T-cell (primary cell): ENCODE measurements at regions not wholly inside any gene's neighbourhood (a gene's known extent, or its start where the extent isn't known, plus 50 kb on each side); places are given as distances from the start of the nearest gene placed in this dataset.
"Not testable (repeated sequence)": the region's sequence is repeated elsewhere in the genome, so short reads cannot be mapped to it uniquely, and the experiment has no call there.

Experiments
- ATAC-seq, 4 experiments: fragments of 200-7000 bp in 3 of 4; fragments of 150-1000 bp in 1 of 4; cut with Tn5 transposase; replicated peaks in 1 of 4; 1 replicate in 3 of 4; 2 replicates in 1 of 4; pipeline ENCODE4 v1.10.0; 2021; ENCODE audit warnings: moderate library complexity in 3 of 4, mild to moderate bottlenecking in 2 of 4, moderate number of reproducible peaks in 1 of 4
- CTCF ChIA-PET, 2 donors: fragments of 300-600 bp; sonication (Branson Sonifier 250); formaldehyde crosslinking; loops; one replicate each; lab custom pipeline; 2022; ENCODE audit warnings: antibody characterized with exemption in 2 of 2; lab: Charles Lee
- POLR2A ChIA-PET, 2 donors: fragments of 300-600 bp; sonication (Branson Sonifier 250); formaldehyde crosslinking; loops; one replicate each; lab custom pipeline; 2022; ENCODE audit warnings: antibody characterized with exemption in 2 of 2; lab: Charles Lee
- DNase-seq, 35 experiments: peaks; one replicate each; pipeline versions ENCODE4 v3.0.0 to v3.0.0-alpha.2; 2013 to 2023
- H3K27ac ChIP-seq: one replicate; pipeline ENCODE4 v1.5.1; 2013; ENCODE audit warnings: low read length
- H3K27me3 ChIP-seq, 2 experiments: replicated peaks in 1 of 2; 1 replicate in 1 of 2; 2 replicates in 1 of 2; pipeline versions ENCODE4 v1.6.1 to v1.7.0; 2013; ENCODE audit warnings: low read length in 1 of 2, mixed read lengths in 1 of 2; ENCODE audit not compliant: control insufficient read depth in 2 of 2, insufficient read depth in 2 of 2; ENCODE audit errors: extremely low read depth in 1 of 2
- H3K36me3 ChIP-seq, 2 donors: 1 replicate in 1 of 2; 2 replicates in 1 of 2; pipeline versions ENCODE4 v1.6.1 to v1.7.0; 2013; ENCODE audit warnings: low read length in 1 of 2; ENCODE audit not compliant: control insufficient read depth in 2 of 2, insufficient read depth in 1 of 2; ENCODE audit errors: extremely low read depth in 1 of 2
- H3K4me1 ChIP-seq, 2 experiments: 1 replicate in 1 of 2; 2 replicates in 1 of 2; pipeline versions ENCODE4 v1.6.1 to v1.7.0; 2013; ENCODE audit warnings: low read length in 2 of 2, mixed read lengths in 1 of 2; ENCODE audit not compliant: insufficient read depth in 2 of 2, control insufficient read depth in 1 of 2; ENCODE audit errors: extremely low read depth in 1 of 2
- H3K4me3 ChIP-seq, 2 donors: 1 replicate in 1 of 2; 2 replicates in 1 of 2; pipeline versions ENCODE4 v1.5.1 to v1.7.0; 2013; ENCODE audit warnings: mild to moderate bottlenecking in 2 of 2, low read length in 1 of 2, moderate library complexity in 1 of 2; ENCODE audit not compliant: control insufficient read depth in 1 of 2; ENCODE audit errors: extremely low read depth in 1 of 2
- H3K9me3 ChIP-seq: 2 replicates; pipeline ENCODE4 v1.7.0; 2013
- H3K27ac Mint-ChIP-seq, 2 donors: one replicate each; pipeline ENCODE4 v1.8.0; 2020 to 2021; ENCODE audit warnings: mild to moderate bottlenecking in 2 of 2, mixed read lengths in 2 of 2
- H3K27me3 Mint-ChIP-seq, 2 donors: one replicate each; pipeline ENCODE4 v1.8.0; 2021 to 2022; ENCODE audit warnings: mixed read lengths in 2 of 2
- H3K36me3 Mint-ChIP-seq: one replicate; pipeline ENCODE4 v1.8.0; 2021; ENCODE audit warnings: mixed read lengths
- H3K4me1 Mint-ChIP-seq, 3 donors: one replicate each; pipeline ENCODE4 v1.8.0; 2020 to 2022; ENCODE audit warnings: mixed read lengths in 3 of 3, mild to moderate bottlenecking in 1 of 3
- H3K4me3 Mint-ChIP-seq, 3 donors: one replicate each; pipeline ENCODE4 v1.8.0; 2020 to 2022; ENCODE audit warnings: mild to moderate bottlenecking in 3 of 3, mixed read lengths in 3 of 3, moderate library complexity in 3 of 3
- H3K9me3 Mint-ChIP-seq, 3 donors: one replicate each; pipeline ENCODE4 v1.8.0; 2020 to 2022; ENCODE audit warnings: mixed read lengths in 3 of 3
- WGBS: methylation state at CpG from one replicate; pipeline ENCODE4 v1.1.5; 2013; ENCODE audit warnings: missing lambda C conversion rate; ENCODE audit not compliant: insufficient coverage; 5-methylcytosine and 5-hydroxymethylcytosine counted together

DNA sequence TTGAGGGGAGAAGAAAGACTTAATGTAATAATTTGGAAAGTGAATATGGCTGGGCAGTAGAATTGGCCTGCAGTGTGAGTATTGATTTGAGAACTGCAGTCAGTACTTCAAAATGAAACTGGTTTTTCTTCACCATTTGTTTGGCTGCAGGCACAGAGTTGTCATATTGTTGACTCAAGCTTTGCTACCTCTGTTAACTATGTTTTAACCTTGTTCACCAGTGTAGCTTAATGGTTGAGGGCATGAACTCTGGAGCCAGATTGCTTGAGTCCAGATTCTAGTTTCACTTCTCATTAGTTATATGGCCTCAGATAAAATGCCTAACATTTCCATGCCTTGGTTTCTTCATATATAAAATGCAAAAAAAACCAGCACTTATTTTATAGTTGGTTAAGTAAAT, 64.1 kb downstream of the CFAP44 start:
- H3K27me3 ChIP-seq: no peaks in the 10 kb centered on the region
- Mint-ChIP-seq H3K27ac (no peak overlapping the region), H3K36me3 (peaks cover 26% of the 10 kb centered on the region), H3K27me3 (no peaks in the 10 kb centered on the region), H3K4me3 (no peak overlapping the region), H3K4me1 (no peaks in the 10 kb centered on the region), H3K9me3 (no peaks in the 10 kb centered on the region)
- ATAC-seq: no peak
- no peaks in the 10 kb centered on the region for H3K36me3 ChIP-seq
- CTCF ChIA-PET: interaction anchor here in 1 of 2 donors (0.5 kb wide), 1 partner anchor 612 kb away, joined by 3 read pairs; no protein-coding TSS in a partner anchor
- no peak overlapping the region for H3K27ac ChIP-seq
- DNase-seq: no peak
- POLR2A ChIA-PET: no interaction called here
- no peaks in the 10 kb centered on the region for H3K4me1 ChIP-seq
- no peaks in the 10 kb centered on the region for H3K9me3 ChIP-seq
- no peak overlapping the region for H3K4me3 ChIP-seq

GRCh38 chr3:113374078-113374477, 67.2 kb downstream of the CFAP44 start:
- DNase-seq (no peak), ATAC-seq (no peak)
- H3K36me3 Mint-ChIP-seq: peaks cover 40% of the 10 kb centered on the region
- POLR2A ChIA-PET: no interaction called here
- H3K4me3 Mint-ChIP-seq: no peak overlapping the region
- H3K27ac ChIP-seq: no peak overlapping the region
- H3K4me3 ChIP-seq: no peak overlapping the region
- no peaks in the 10 kb centered on the region for H3K36me3 ChIP-seq
- H3K27ac Mint-ChIP-seq: no peak overlapping the region
- no peaks in the 10 kb centered on the region for H3K27me3 ChIP-seq
- peaks cover 0 to 6% (median 6%) of the 10 kb centered on the region in 3 donors for H3K9me3 Mint-ChIP-seq
- H3K4me1 Mint-ChIP-seq: no peaks in the 10 kb centered on the region
- no peaks in the 10 kb centered on the region for H3K27me3 Mint-ChIP-seq
- no CpG with 5 or more reads among the region's 1 CpG for WGBS
- H3K4me1 ChIP-seq: no peaks in the 10 kb centered on the region
- CTCF ChIA-PET: interaction anchor here in 1 of 2 donors (0.5 kb wide), 1 partner anchor 56 kb away, joined by 3 read pairs; no protein-coding TSS in a partner anchor
- no peaks in the 10 kb centered on the region for H3K9me3 ChIP-seq

- H3K4me1 ChIP-seq, H3K9me3 ChIP-seq, H3K27ac ChIP-seq, H3K4me1 Mint-ChIP-seq, H3K9me3 Mint-ChIP-seq, DNase-seq, H3K27me3 ChIP-seq, H3K27me3 Mint-ChIP-seq, H3K27ac Mint-ChIP-seq, CTCF ChIA-PET, H3K4me3 ChIP-seq, H3K4me3 Mint-ChIP-seq, ATAC-seq, H3K36me3 ChIP-seq, POLR2A ChIA-PET: not testable (repeated sequence)
- WGBS: 91% methylated on average over 5 of the region's 7 CpGs
- H3K36me3 Mint-ChIP-seq: peaks cover 59% of the 10 kb centered on the region
Observed at GRCh38 chr3:113366800-113367199, 74.5 kb downstream of the CFAP44 start.

DNA sequence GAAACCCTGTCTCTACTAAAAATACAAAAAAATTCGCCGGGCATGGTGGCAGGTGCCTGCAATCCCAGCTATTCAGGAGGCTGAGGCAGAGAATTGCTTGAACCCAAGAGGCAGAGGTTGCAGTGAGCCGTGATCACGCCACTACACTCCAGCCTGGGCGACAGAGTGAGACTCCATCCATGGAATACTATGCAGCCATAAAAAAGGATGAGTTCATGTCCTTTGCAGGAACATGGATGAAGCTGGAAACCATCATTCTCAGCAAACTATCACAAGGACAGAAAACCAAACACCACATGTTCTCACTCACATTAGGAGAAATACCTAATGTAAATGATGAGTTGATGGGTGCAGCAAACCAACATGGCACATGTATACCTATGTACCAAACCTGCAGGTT, 86.0 kb downstream of the CFAP44 start:
- H3K27ac ChIP-seq, POLR2A ChIA-PET: not testable (repeated sequence)

DNA sequence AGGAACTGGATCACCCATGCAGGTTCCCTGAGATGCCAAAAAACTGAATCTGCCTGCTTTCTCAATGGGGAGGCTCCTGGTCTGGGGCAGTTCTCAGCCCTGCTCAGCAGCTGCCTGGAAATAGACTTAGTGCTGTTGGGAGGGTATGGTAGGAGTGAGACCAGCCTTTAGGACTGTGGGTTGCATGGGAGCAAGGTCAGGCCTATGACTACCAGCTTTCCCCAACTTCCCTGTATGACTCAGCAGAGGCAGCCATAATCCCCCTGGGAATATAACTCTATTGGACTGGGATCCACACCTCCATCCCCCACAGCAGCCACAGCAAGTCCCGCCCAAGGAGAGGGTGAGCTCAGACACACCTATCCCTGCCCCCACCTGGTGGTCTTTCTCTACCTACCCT, 87.0 kb downstream of the CFAP44 start:
- CTCF ChIA-PET: interaction anchor here in 1 of 2 donors (0.6 kb wide), 2 partner anchors 39 to 1501 kb away, joined by 3 to 4 read pairs; no protein-coding TSS in a partner anchor
- H3K4me1 ChIP-seq: no peaks in the 10 kb centered on the region
- Mint-ChIP-seq H3K9me3 (no peaks in the 10 kb centered on the region), H3K27ac (no peak overlapping the region), H3K36me3 (peaks cover 39% of the 10 kb centered on the region), H3K4me1 (no peaks in the 10 kb centered on the region), H3K4me3 (no peak overlapping the region), H3K27me3 (no peaks in the 10 kb centered on the region)
- no peaks in the 10 kb centered on the region for H3K27me3 ChIP-seq
- POLR2A ChIA-PET: interaction anchor here in 1 of 2 donors (1.1 kb wide), 1 partner anchor 9 kb away, joined by 3 read pairs; no protein-coding TSS in a partner anchor
- H3K4me3 ChIP-seq: no peak overlapping the region
- no peak overlapping the region for H3K27ac ChIP-seq
- no peaks in the 10 kb centered on the region for H3K36me3 ChIP-seq
- no CpG with 5 or more reads among the region's 1 CpG for WGBS
- H3K9me3 ChIP-seq: no peaks in the 10 kb centered on the region
- DNase-seq: no peak
- no peak for ATAC-seq

More for the DNA sequence above, 86.0 kb downstream of the CFAP44 start:
- H3K4me3 ChIP-seq, ATAC-seq, H3K4me1 ChIP-seq, DNase-seq, H3K27me3 Mint-ChIP-seq, CTCF ChIA-PET, H3K4me3 Mint-ChIP-seq, H3K9me3 ChIP-seq, H3K36me3 ChIP-seq, H3K9me3 Mint-ChIP-seq, H3K27me3 ChIP-seq, H3K4me1 Mint-ChIP-seq, H3K27ac Mint-ChIP-seq: not testable (repeated sequence)
- 100% methylated on average over 4 of the region's 5 CpGs for WGBS
- peaks cover 34% of the 10 kb centered on the region for H3K36me3 Mint-ChIP-seq

DNA sequence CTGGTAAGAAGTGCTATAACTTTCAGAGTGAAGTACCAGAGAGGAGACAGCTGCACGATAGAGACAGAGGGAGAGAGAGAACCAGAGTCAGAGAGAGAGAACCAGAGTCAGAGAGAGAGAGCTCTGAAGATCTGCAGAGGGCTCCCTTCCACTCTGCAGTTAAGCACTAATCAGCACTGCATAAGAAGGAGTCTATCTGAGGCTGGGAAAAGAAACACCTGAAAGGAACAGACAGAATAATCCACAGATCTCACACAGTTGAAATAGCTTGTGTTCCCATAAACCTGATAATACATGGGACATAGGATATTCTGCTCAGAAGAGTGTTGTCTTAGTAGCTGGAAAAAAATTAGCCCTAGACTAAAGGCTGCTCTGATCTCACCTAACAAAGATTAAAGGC, 87.6 kb downstream of the CFAP44 start:
- DNase-seq: no peak
- CTCF ChIA-PET: interaction anchor here in 1 of 2 donors (0.6 kb wide), 2 partner anchors 39 to 1501 kb away, joined by 3 to 4 read pairs; no protein-coding TSS in a partner anchor

More for the DNA sequence above, 87.6 kb downstream of the CFAP44 start:
- WGBS: 80% methylated on average over 1 of the region's 1 CpG
- H3K4me3 Mint-ChIP-seq: no peak overlapping the region
- ATAC-seq: no peak
- H3K9me3 ChIP-seq: no peaks in the 10 kb centered on the region
- no peak overlapping the region for H3K27ac Mint-ChIP-seq
- no peaks in the 10 kb centered on the region for H3K4me1 Mint-ChIP-seq
- H3K4me1 ChIP-seq: no peaks in the 10 kb centered on the region
- H3K27ac ChIP-seq: no peak overlapping the region
- H3K36me3 ChIP-seq: no peaks in the 10 kb centered on the region
- H3K9me3 Mint-ChIP-seq: no peaks in the 10 kb centered on the region
- no peaks in the 10 kb centered on the region for H3K27me3 ChIP-seq
- no peak overlapping the region for H3K4me3 ChIP-seq
- no peaks in the 10 kb centered on the region for H3K27me3 Mint-ChIP-seq
- POLR2A ChIA-PET: interaction anchor here in 1 of 2 donors (1.1 kb wide), 1 partner anchor 8 kb away, joined by 3 read pairs; no protein-coding TSS in a partner anchor
- peaks cover 40% of the 10 kb centered on the region for H3K36me3 Mint-ChIP-seq
